Fibroblast of mammary gland (primary cell): ENCODE measurements at regions not wholly inside any gene's neighbourhood (a gene's known extent, or its start where the extent isn't known, plus 50 kb on each side); places are given as distances from the start of the nearest gene placed in this dataset.

Source experiments
- DNase-seq: peaks from one replicate; pipeline ENCODE4 v3.0.0-alpha.2; 2010; ENCODE audit warnings: low read depth
- H3K4me3 ChIP-seq: 2 replicates; pipeline ENCODE4 v1.5.1; 2011; ENCODE audit warnings: low read depth, mild to moderate bottlenecking, low read length, moderate library complexity; ENCODE audit not compliant: control insufficient read depth
- CTCF ChIP-seq: conservative IDR thresholded peaks from 2 replicates; pipeline ENCODE4 v1.5.1; 2011; ENCODE audit warnings: low read depth, low read length, inconsistent platforms; ENCODE audit not compliant: control insufficient read depth, insufficient read depth

DNA sequence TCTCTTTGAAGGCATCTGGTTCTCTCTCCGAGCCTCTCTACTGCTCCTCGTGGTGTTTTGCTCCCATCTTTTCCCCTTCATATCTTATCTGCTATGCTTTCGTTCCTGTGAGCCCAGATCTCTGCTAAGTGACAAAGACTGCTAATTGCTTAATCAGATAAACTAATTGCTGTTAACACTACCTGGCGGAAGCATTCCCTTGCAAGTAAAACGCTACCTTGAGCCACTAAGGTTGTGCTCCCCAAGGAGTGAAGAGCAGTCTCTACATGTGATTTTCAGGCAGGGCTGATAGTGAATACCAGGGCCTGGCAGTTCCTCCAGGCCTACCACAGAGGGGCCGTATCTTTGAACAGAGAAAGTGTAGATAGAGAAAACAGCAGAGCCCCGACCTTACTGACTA lies 244.0 kb upstream of the GATB start:
- no peak for TF ChIP-seq CTCF
- H3K4me3 ChIP-seq, result no peak overlapping the region
- DNase-seq, result no peak

GRCh38 chr4:152000518-152000917 lies 239.7 kb upstream of the GATB start:
- no peak for TF ChIP-seq CTCF
- H3K4me3 ChIP-seq, result no peak overlapping the region
- no peak for DNase-seq

- no peak for TF ChIP-seq CTCF
- H3K4me3 ChIP-seq, result no peak overlapping the region
- no peak for DNase-seq
Measured at GRCh38 chr4:151998723-151999122, 237.9 kb upstream of the GATB start.

- DNase-seq, result no peak
- no peak overlapping the region for H3K4me3 ChIP-seq
- no peak for TF ChIP-seq CTCF
Measured at GRCh38 chr4:151997461-151997860, 236.7 kb upstream of the GATB start.

DNA sequence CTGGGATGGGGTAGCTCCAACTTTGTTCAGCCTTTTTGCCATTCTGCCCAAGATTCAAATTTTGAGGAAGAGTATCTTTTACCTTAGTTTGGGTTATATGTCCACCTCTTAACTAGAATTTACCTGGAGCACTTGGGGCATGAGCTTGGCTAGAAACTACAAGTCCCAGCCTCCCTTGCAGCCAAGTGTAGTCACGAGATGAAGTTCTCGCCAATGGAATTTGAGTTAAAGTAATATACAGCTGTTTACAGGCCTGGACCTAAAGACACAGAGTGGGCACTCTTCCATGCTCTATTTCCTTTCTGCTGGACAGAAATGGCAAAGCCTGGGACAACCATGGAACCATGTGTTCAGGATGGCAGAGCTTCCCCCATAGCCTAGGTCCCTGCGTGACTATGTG lies 233.6 kb upstream of the GATB start:
- H3K4me3 ChIP-seq, result no peak overlapping the region
- TF ChIP-seq CTCF, result no peak
- DNase-seq, result no peak

GRCh38 chr4:151993521-151993920 lies 232.7 kb upstream of the GATB start:
- no peak for TF ChIP-seq CTCF
- no peak overlapping the region for H3K4me3 ChIP-seq
- DNase-seq, result no peak
